ENCODE measurements at regions not wholly inside any gene's neighbourhood (a gene's known extent, or its start where the extent isn't known, plus 50 kb on each side); places are given as distances from the start of the nearest gene placed in this dataset.

- TF ChIP-seq ZBTB2 (IDR thresholded peaks at IDR 0.05) (no peak), HNRNPK (IDR thresholded peaks at IDR 0.05; ENCODE audit: low read depth, low read length, poor library complexity, severe bottlenecking) (no peak), ZNF316 (IDR thresholded peaks at IDR 0.05) (peak; percentile 93), SNRNP70 (optimal IDR thresholded peaks at IDR 0.05; ENCODE audit: low read depth, low read length) (no peak), PCBP2 (IDR thresholded peaks at IDR 0.05; ENCODE audit: low read depth, low read length, poor library complexity, severe bottlenecking) (no peak), TAF9B (IDR thresholded peaks at IDR 0.05; ENCODE audit: partially characterized antibody) (no peak), BCOR (IDR thresholded peaks at IDR 0.05) (no peak), RBM39 (optimal IDR thresholded peaks at IDR 0.05; ENCODE audit: low read depth, low read length) (no peak), MAFG (tag; conservative IDR thresholded peaks at IDR 0.05) (peak; percentile 79), ADNP (tag; IDR thresholded peaks at IDR 0.05) (no peak), ZNF175 (CRISPR knock-in tag; IDR thresholded peaks at IDR 0.05; ENCODE audit: low read depth) (no peak)
- TF ChIP-seq, protein P1, sequence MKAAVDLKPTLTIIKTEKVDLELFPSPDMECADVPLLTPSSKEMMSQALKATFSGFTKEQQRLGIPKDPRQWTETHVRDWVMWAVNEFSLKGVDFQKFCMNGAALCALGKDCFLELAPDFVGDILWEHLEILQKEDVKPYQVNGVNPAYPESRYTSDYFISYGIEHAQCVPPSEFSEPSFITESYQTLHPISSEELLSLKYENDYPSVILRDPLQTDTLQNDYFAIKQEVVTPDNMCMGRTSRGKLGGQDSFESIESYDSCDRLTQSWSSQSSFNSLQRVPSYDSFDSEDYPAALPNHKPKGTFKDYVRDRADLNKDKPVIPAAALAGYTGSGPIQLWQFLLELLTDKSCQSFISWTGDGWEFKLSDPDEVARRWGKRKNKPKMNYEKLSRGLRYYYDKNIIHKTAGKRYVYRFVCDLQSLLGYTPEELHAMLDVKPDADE (conservative IDR thresholded peaks at IDR 0.05; ENCODE audit: control insufficient read depth, low read depth, low read length): no peak
- TF ChIP-seq, protein P2, sequence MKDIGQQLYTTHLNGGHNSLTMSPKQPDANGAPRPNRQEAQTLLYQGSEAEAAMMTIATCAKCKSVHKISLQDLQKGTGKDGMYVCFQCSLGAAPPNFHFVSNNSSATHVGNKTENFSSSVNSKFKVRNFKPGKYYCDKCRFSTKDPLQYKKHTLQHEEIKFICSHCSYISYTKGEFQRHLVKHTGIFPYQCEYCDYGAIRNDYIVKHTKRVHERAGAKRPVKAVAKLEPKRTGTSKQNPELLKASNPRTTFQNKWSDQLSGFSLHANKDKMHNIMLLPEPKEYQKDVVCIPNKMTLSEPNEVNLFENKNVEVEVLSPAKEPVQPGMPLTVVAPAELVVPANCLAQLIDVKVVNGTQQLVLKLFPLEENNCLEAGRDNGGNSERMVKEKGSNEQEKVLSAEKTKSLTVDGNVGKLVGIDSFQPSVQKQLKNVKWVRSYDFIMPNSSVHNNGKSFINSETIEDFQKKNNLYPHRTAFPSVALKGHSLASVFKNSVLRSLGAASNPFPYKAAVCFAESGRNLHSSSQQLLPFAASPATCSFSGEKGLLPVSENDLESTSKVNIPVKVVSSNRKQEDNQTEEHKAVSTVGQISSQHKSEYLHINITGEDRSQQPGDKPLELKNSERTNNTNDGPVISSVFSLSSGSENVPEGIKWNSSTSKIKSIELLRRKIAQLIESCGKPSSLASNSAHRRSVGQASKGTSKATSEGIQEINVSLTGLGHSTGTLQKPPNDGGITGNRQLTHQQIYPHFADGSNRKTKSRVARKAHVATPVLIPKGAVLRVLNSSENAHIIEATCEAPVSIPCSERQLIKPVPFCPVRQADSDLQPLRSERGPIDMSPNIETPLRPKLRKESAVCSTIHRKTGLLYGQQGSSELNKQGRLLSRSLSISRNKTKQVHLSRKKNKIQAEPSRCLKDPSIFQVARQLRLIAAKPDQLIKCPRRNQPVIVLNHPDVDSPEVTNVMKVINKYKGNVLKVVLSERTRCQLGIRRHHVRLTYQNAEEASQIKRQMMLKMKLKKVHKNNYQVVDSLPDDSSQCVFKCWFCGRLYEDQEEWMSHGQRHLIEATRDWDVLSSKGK (CRISPR knock-in tag; IDR thresholded peaks at IDR 0.05): no peak
Observed at GRCh38 chr19:30074741-30075715, 133.0 kb downstream of the URI1 start (continued).

Measured in K562 (cell line).